HG03066 (cell line): ENCODE measurements at regions not wholly inside any gene's neighbourhood (a gene's known extent, or its start where the extent isn't known, plus 50 kb on each side); places are given as distances from the start of the nearest gene placed in this dataset.
"Not testable (repeated sequence)": the region's sequence is repeated elsewhere in the genome, so short reads cannot be mapped to it uniquely, and the experiment has no call there.

ENCODE experiments used
- ATAC-seq: cut with Tn5 transposase; IDR thresholded peaks from one replicate; pipeline ENCODE4 v1.9.1; 2021; ENCODE audit warnings: low read depth; ENCODE audit not compliant: unreplicated experiment

DNA sequence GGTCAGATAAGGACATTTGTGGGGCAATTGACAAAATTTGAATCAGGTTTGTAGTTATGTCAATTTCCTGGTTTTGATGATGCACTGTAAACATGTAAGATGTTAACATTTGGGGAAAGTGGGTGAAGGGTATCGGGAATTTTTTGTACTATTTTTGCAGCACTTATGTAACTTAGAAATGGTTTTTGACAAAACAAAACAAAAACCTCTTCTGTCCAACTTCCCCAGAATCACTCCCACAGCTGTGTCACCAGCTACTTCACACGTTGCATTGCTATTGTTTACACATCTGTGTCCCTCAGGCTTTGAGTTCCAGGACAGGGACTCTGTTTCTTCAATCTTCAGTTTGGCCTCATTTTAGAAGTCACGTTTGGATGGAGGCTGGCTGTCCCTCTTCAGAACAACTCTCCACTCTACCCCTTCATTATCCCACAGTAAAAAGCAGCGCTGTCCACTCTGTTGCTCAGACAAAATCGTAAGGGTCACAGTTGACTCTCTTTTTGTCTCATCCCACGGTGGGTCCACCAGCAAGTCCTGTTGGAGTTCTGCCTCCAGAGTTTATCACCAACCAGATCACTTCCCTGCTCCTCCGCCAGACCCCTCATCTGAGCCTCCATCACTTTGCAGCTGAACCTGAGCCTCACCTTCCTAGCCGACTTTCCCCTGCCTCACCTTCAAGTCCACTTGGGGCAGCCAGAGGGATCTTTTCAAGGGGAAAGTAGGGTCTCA, 63.2 kb downstream of the NENF start:
- no peak for ATAC-seq

DNA sequence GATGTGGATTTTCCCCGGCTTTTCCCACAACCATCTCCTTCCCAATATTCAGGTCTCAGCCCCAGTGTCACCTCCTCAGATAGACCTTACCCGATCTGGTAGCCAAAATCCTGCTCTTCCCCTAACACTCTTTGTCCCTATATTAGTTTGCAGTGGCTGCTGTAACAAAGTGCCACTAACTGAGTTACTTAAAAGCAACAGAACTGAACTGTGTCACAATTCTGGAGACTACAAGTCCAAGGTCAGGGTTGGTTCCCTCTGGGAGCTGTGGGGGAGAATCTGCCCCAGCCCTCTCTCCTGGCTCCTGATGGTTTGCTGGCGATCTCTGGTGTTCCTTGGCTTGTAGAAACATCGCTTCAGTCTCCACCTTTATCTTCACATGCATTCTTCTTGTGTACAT, 64.0 kb downstream of the NENF start:
- no peak for ATAC-seq

GRCh38 chr1:212497553-212497952, 64.8 kb downstream of the NENF start:
- ATAC-seq = no peak

GRCh38 chr1:212498283-212499040, 65.7 kb downstream of the NENF start:
- no peak for ATAC-seq

DNA sequence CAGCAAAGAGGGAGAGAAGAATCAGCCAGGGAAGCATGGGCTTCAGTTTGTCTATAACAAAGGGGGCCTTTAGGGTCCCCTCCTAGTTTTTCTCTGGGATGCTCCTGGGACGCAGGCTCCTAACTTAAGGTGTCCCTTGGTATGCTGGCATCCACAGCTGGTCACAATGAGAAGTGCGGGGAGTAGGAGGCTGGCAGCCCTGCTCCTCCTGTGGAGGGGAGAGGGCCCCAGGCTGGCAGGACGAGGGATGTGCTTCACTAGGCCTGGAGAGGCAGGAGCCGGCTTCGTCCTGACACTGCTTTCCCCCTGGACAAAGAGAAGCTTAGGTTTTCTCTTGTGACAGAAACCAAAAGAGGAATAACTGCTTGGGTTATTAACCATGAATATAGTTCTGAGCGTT, 67.6 kb downstream of the NENF start:
- ATAC-seq = no peak

- ATAC-seq = no peak
Measured at GRCh38 chr1:212500983-212501382, 68.3 kb downstream of the NENF start.

GRCh38 chr1:212503714-212504113, 71.0 kb downstream of the NENF start:
- ATAC-seq = no peak

- ATAC-seq = no peak
Measured at GRCh38 chr1:212504171-212504803, 71.6 kb downstream of the NENF start.

DNA sequence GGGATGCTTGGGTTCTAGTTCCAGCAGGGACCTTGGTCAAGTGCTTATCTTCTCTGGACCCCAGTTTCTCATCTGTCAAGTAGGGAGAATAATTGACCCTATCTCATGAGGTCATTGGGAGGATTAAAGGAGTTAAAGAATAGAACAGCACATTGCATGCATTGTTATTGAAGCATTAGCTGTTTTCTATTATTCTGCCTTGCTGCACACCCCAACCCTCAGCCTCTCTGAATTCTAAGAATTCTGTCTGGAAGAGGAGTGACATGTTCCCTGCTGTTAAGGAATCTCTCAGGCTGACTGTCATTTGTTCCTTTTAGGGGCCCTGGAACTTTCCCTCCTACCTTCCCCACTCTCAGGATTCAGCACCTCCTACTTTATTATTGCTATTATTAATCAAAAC, 73.9 kb downstream of the NENF start:
- no peak for ATAC-seq

DNA sequence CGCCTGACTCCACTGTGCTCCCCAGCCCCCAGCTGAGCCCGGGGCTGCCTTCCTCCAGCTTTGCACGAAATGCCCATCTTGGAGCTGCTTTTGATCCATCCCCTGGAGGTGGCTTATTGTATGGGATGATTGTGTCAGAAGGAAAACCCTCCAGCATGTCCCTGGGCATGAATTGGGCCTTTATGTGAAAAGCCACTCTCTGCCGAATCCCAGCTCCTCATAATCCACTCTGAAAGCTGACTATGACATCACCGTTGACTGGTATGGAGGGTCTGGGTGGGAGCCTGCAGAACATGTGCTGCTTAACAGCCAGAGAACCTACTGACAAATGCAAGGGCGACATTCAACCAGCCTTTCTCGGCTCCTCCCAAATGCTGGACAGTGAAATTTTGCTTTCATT, 74.6 kb downstream of the NENF start:
- no peak for ATAC-seq

- no peak for ATAC-seq
Measured at GRCh38 chr1:212512816-212513559, 80.3 kb downstream of the NENF start.

DNA sequence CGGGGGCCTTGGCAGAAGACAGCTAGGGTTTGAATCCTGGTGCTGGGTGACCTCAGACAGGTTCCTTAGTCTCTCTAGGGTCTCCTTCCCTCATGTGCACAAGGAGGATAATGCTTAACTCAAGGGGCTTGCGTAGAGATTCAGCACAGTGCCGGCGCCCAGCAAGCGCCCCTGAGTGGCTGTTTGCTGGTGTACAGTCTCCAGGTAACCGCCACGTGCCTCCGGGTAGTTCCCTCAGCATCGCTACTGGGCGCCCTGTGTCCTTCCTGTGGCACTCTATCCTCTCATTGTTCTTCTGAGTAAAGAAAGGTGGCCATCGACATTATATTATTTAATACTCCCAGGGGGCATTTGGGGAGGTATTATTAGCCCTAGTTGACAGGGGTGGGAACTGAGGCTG, 80.9 kb downstream of the NENF start:
- ATAC-seq = no peak

DNA sequence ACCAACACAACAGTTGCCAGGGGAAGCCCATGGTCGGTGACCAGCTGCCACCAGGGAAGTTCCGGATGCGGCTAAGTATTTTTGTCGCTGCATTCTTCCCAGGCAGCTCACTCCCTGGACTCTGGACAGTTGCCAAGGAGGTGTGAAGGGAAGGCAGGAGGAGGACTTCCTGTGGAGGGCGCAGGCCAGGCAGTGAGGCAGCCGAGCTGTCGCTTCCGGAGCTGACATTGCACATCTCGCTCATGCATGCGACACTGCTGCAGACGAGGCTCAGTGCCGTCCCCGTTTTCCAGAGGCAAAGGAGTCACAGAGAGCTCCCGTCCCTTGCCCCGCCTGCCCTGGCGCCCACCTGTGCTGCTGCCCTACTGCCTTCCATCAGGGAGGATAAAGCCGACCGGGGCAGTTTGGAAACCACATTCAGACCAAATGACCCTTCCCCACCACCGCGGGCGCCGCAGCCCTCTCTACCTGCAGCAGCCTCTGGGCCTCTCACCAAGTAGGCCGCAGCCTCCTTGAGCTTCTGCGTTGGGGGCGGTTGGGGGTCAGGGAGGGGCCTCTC, 81.4 kb downstream of the NENF start:
- no peak for ATAC-seq

GRCh38 chr1:212514782-212515181, 82.1 kb downstream of the NENF start:
- ATAC-seq = no peak

GRCh38 chr1:212515329-212515760, 82.6 kb downstream of the NENF start:
- ATAC-seq = no peak

- not testable (repeated sequence) for ATAC-seq
Measured at GRCh38 chr1:212516012-212516411, 83.3 kb downstream of the NENF start.

- no peak for ATAC-seq
Measured at GRCh38 chr1:212518188-212519054, 85.7 kb downstream of the NENF start.

DNA sequence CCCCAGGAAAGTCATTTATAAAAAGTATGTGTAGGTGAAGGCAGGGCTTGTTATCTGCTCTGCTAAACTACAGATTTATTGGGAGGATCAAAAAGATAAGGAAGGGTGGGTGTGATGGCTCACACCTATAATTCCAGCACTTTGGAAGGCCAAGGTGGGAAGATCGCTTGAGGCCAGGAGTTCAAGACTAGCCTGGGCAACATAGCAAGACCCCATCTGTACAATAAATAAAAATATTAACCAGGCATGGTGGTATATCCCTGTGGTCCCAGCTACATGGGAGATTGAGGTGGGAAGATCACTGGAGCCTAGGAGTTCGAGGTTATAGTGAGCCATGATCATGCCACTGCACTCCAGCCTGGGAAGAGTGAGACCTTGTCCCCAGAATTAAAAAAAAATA, 86.4 kb downstream of the NENF start:
- ATAC-seq = no peak

DNA sequence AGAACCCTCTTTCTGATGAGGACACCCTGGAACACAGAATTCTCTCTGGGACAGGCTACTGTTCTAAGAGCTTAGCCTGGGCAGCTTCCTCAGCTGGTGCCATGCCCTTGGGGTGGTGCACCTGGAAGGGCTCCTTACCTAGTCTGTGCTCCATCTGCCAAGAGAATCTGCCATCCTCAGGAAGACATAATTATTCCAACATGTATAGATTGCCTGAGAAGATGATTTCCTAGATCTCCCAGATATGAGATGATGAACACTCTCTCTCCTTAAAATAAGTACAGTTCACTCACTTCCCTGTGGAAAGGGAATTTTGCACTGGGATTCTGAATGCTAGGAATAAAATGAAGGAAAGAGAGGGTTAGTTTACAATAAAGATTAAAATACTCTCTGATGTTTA, 87.6 kb downstream of the NENF start:
- ATAC-seq = no peak

DNA sequence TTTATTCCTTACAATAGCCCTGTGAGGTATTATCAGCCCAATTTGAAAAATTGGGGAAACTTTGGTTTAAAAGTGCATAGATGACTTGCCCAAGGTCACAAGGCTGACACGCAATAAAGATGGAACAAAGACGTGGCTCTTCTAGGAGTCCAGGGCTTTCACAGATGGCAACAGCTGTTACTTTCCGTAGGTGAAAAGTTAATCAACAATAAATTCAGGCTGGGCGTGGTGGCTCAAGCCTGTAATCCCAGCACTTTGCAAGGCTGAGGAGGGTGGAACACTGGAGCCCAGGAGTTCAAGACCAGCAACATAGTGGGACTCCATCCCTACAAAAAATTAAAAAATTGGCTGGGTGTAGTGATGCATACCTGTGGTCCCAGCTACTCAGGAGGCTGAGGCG, 87.8 kb upstream of the ATF3 start:
- ATAC-seq = no peak
